Subcutaneous abdominal adipose tissue (tissue), 5 donors: ENCODE measurements at regions not wholly inside any gene's neighbourhood (a gene's known extent, or its start where the extent isn't known, plus 50 kb on each side); places are given as distances from the start of the nearest gene placed in this dataset.

Source experiments
- H3K27ac ChIP-seq: one replicate; pipeline ENCODE4 v1.7.0; 2013; ENCODE audit warnings: low read depth, mild to moderate bottlenecking, inconsistent platforms, low read length, moderate library complexity
- H3K27me3 ChIP-seq, 5 donors: one replicate each; pipeline ENCODE4 v1.7.0; 2013; ENCODE audit warnings: low read length in 5 of 5, inconsistent platforms in 1 of 5; ENCODE audit not compliant: control insufficient read depth in 5 of 5, insufficient read depth in 4 of 5
- H3K36me3 ChIP-seq, 5 donors: one replicate each; pipeline ENCODE4 v1.7.0; 2013; ENCODE audit warnings: low read length in 5 of 5; ENCODE audit not compliant: control insufficient read depth in 5 of 5, insufficient read depth in 5 of 5
- H3K4me1 ChIP-seq, 5 donors: one replicate each; pipeline ENCODE4 v1.7.0; 2013; ENCODE audit warnings: low read length in 5 of 5, mild to moderate bottlenecking in 3 of 5, moderate library complexity in 1 of 5; ENCODE audit not compliant: control insufficient read depth in 5 of 5, insufficient read depth in 5 of 5
- H3K4me3 ChIP-seq, 5 donors: one replicate each; pipeline ENCODE4 v1.7.0; 2013; ENCODE audit warnings: low read length in 5 of 5, low read depth in 1 of 5
- H3K9ac ChIP-seq, 5 donors: one replicate each; pipeline ENCODE4 v1.7.0; 2013; ENCODE audit warnings: low read length in 5 of 5, mild to moderate bottlenecking in 4 of 5, moderate library complexity in 3 of 5
- H3K9me3 ChIP-seq, 5 donors: one replicate each; pipeline ENCODE4 v1.7.0; 2013; ENCODE audit warnings: low read length in 5 of 5; ENCODE audit not compliant: control insufficient read depth in 5 of 5
- donor health status: healthy.
- donor health status: healthy.
- donor health status: healthy.
- donor health status: healthy.
- donor health status: healthy.

GRCh38 chr5:30108051-30108450 lies 1085.4 kb upstream of the CDH6 start:
- Histone ChIP-seq H3K36me3 (no peaks in the 10 kb centered on the region), H3K27me3 (no peaks in the 10 kb centered on the region), H3K27ac (no peak overlapping the region), H3K4me1 (no peaks in the 10 kb centered on the region), H3K9me3 (no peaks in the 10 kb centered on the region), H3K9ac (no peak overlapping the region), H3K4me3 (no peak overlapping the region)

DNA sequence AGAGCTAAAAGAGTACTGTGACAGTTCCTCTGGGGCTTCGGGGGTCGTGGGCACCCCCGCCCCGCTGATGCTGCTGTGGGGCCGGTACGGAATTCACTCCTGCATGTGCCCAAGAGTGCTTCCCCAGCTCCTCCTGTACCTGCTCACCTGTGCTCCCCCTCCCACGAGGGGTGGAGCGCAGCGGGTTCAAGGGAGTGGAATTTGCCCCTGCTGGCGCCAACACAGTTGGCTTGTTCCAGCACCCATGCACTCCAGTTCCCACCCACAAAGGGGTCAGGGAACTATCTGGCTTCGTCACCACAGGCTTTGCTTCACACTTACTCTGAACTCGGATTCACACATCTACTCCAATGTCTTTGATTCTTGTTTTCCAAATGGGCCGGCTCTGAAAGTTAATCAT lies 1086.9 kb upstream of the CDH6 start:
- Histone ChIP-seq H3K27ac (no peak overlapping the region), H3K9ac (no peak overlapping the region), H3K4me3 (no peak overlapping the region), H3K9me3 (no peaks in the 10 kb centered on the region), H3K36me3 (no peaks in the 10 kb centered on the region), H3K4me1 (no peaks in the 10 kb centered on the region), H3K27me3 (no peaks in the 10 kb centered on the region)

- Histone ChIP-seq H3K9me3 (no peaks in the 10 kb centered on the region), H3K36me3 (no peaks in the 10 kb centered on the region), H3K9ac (no peak overlapping the region), H3K27me3 (peaks cover 0 to 3% (median 0%) of the 10 kb centered on the region in 5 donors), H3K27ac (no peak overlapping the region), H3K4me3 (no peak overlapping the region), H3K4me1 (no peaks in the 10 kb centered on the region)
These were observed 1088.5 kb upstream of the CDH6 start for GRCh38 chr5:30104872-30105596.

DNA sequence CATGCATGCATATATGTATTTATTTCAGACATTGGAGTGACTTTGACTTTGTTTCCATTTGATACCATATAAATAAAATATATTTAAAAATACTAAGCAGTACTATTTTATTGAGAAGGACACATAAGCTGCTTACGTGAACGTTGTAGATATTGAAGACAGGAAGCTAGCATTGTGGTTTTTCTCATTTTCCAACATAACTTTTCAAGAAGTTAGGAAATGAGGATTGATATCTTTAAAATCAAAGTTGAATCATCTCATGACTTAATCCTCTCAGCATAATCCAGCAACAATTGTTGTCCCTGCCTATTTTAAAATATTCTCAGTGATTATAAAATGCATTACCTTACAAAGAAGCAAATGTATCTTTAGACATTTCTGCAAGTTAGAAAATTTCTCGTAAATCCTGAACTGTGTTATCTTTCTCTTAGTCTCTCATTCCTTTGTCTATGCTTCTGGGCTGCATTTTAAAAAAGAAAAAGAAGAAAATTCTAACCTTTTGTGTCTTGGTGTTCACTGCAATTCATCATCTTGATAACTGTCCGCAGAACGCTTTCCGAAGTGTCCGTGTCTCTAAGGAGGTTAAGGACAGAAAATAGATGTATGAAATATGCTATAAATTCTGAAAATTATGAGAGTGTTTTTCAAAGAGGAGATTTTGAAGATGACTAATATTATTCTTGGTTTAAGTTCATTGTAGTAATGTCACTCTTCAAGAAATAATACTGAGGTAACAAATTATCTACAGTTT lies 1089.9 kb upstream of the CDH6 start:
- no peak overlapping the region for H3K9ac ChIP-seq
- H3K27ac ChIP-seq: no peak overlapping the region
- no peaks in the 10 kb centered on the region for H3K36me3 ChIP-seq
- H3K9me3 ChIP-seq: no peaks in the 10 kb centered on the region
- H3K4me1 ChIP-seq: no peaks in the 10 kb centered on the region
- peaks cover 0 to 3% (median 0%) of the 10 kb centered on the region in 5 donors for H3K27me3 ChIP-seq
- no peak overlapping the region for H3K4me3 ChIP-seq

- Histone ChIP-seq H3K4me1 (no peaks in the 10 kb centered on the region), H3K9me3 (no peaks in the 10 kb centered on the region), H3K27me3 (peaks cover 0 to 3% (median 0%) of the 10 kb centered on the region in 5 donors), H3K27ac (no peak overlapping the region), H3K36me3 (no peaks in the 10 kb centered on the region), H3K9ac (no peak overlapping the region), H3K4me3 (no peak overlapping the region)
These were observed 1090.4 kb upstream of the CDH6 start for GRCh38 chr5:30103052-30103451.

GRCh38 chr5:30102185-30102584 lies 1091.3 kb upstream of the CDH6 start:
- Histone ChIP-seq H3K4me3 (no peak overlapping the region), H3K4me1 (no peaks in the 10 kb centered on the region), H3K36me3 (no peaks in the 10 kb centered on the region), H3K27me3 (peaks cover 0 to 3% (median 0%) of the 10 kb centered on the region in 5 donors), H3K27ac (no peak overlapping the region), H3K9ac (no peak overlapping the region), H3K9me3 (no peaks in the 10 kb centered on the region)

DNA sequence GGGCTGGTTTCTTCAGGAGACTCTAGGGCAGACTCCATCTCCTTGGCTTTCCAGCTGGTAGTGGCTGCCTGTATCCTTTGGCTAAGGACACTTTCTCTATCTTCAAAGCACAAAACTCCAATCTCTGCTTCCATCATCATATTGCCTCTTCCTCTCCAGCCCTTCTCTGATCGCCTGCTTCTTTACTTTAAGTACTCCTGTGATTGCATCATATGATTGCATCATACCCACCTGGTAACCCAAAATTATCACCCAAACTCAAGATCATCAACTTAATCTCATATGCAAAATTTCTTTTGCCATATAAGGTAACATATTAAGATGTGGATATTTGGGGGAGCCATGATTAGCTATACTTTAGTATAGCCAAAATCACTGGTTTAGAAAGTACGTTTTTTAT lies 1092.6 kb upstream of the CDH6 start:
- H3K27ac ChIP-seq: no peak overlapping the region
- H3K4me1 ChIP-seq: no peaks in the 10 kb centered on the region
- no peaks in the 10 kb centered on the region for H3K36me3 ChIP-seq
- H3K4me3 ChIP-seq: no peak overlapping the region
- peaks cover 0 to 3% (median 0%) of the 10 kb centered on the region in 5 donors for H3K27me3 ChIP-seq
- no peak overlapping the region for H3K9ac ChIP-seq
- H3K9me3 ChIP-seq: no peaks in the 10 kb centered on the region

GRCh38 chr5:30100148-30100713 lies 1093.3 kb upstream of the CDH6 start:
- Histone ChIP-seq H3K27me3 (peaks cover 0 to 3% (median 0%) of the 10 kb centered on the region in 5 donors), H3K27ac (no peak overlapping the region), H3K4me3 (no peak overlapping the region), H3K9me3 (no peaks in the 10 kb centered on the region), H3K36me3 (no peaks in the 10 kb centered on the region), H3K4me1 (no peaks in the 10 kb centered on the region), H3K9ac (no peak overlapping the region)

DNA sequence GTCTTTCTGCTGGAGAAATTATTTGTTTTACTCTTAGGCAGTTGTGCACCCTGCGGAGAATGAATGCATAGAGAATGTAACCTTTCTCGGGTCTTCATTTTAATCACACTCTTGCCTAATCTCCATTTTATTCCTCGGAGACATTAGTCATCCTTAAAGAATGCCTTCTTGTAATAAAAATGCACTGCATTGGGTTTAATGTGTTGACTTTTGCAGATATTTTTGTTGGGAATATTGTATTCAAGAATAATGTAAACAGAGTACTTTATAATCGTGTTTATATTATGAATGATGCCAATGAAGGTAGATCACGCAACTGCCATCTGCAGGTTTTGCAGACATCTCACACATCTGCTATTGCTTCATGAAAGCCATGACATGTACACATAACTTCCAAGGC lies 1093.9 kb upstream of the CDH6 start:
- H3K27me3 ChIP-seq: peaks cover 0 to 3% (median 0%) of the 10 kb centered on the region in 5 donors
- no peaks in the 10 kb centered on the region for H3K4me1 ChIP-seq
- H3K36me3 ChIP-seq: no peaks in the 10 kb centered on the region
- no peak overlapping the region for H3K4me3 ChIP-seq
- H3K9me3 ChIP-seq: no peaks in the 10 kb centered on the region
- H3K9ac ChIP-seq: no peak overlapping the region
- no peak overlapping the region for H3K27ac ChIP-seq

DNA sequence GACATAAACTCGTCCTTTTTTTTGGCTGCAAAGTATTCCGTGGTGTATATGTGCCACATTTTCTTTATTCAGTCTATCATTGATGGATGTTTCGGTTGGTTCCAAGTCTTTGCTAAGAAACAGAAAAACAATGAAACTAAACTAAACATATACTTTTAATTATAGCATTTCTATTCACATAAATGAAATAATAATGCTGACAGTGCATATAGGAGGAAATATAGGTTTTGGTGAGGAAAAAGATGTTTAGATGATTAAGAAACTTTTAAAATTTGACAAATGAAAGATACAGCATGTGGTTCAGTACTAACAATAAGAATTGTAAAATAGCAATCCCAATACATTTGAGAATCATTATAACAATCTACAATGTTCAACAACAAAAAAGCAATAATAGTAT lies 1094.5 kb upstream of the CDH6 start:
- Histone ChIP-seq H3K4me1 (no peaks in the 10 kb centered on the region), H3K4me3 (no peak overlapping the region), H3K27ac (no peak overlapping the region), H3K36me3 (no peaks in the 10 kb centered on the region), H3K27me3 (peaks cover 0 to 3% (median 0%) of the 10 kb centered on the region in 5 donors), H3K9ac (no peak overlapping the region), H3K9me3 (no peaks in the 10 kb centered on the region)
